ENCODE measurements at regions not wholly inside any gene's neighbourhood (a gene's known extent, or its start where the extent isn't known, plus 50 kb on each side); places are given as distances from the start of the nearest gene placed in this dataset.

DNA sequence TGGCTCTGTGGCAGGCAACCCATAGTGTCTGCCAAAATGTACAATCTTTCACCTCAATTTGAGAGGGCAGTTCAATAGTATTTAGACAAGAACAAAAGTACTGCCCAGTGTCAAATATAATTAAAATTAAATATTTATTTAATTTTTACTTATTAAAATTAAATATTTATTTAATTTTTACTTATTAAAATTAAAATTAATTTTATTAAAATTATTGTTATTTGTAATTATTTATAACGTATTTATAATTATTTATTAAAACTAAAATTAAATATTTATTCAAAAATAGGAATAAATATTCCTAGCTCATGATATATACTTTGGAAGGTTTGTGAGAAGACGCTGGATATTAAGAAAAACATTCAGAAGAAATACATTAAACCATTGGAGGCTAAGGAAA, 93.7 kb upstream of the CAV2 start (continued):
- TF ChIP-seq, protein P1, sequence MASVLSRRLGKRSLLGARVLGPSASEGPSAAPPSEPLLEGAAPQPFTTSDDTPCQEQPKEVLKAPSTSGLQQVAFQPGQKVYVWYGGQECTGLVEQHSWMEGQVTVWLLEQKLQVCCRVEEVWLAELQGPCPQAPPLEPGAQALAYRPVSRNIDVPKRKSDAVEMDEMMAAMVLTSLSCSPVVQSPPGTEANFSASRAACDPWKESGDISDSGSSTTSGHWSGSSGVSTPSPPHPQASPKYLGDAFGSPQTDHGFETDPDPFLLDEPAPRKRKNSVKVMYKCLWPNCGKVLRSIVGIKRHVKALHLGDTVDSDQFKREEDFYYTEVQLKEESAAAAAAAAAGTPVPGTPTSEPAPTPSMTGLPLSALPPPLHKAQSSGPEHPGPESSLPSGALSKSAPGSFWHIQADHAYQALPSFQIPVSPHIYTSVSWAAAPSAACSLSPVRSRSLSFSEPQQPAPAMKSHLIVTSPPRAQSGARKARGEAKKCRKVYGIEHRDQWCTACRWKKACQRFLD (CRISPR knock-in tag; IDR thresholded peaks at IDR 0.05), result no peak

DNA sequence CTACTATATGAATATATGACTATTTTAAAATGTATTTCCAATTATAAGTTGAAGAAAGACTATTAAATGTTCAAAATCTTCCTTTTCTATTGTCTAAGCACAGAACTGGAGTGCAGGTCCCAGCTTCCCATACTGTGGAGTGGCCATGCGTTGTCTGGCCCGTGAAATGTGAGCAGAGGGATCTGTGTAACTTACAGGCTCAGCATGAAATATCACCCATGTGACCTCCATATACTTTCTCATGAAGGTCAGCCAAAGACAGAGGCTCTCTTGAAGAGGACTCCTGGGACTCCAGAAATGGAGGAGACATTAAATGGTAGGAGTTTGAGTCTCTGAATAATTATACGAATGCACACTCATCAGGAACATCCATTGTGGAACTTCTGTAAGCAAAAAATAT, 92.4 kb upstream of the CAV2 start:
- H3K4me3 ChIP-seq, result no peak overlapping the region
- H3K4me2 ChIP-seq (ENCODE audit: insufficient read depth, low read length), result no peak overlapping the region
- H3K9me1 ChIP-seq (ENCODE audit: control insufficient read depth, insufficient read depth, low read length), result no peaks in the 10 kb centered on the region
- no peaks in the 10 kb centered on the region for H3K79me2 ChIP-seq (ENCODE audit: control insufficient read depth, insufficient read depth, low read length)
- in situ Hi-C loops (cut with MboI), result no loop called here
- peaks cover 0 to 5% of the 10 kb centered on the region in 2 experiments; a peak in 3 of 5 replicates for H3K4me1 ChIP-seq (replicated peaks in 1 of 2; ENCODE audit: control insufficient read depth in 2 of 2, insufficient read depth in 2 of 2, low read length in 2 of 2)
- H3K36me3 ChIP-seq (ENCODE audit: control insufficient read depth, insufficient read depth, low read length), result no peaks in the 10 kb centered on the region
- 39% methylated on average over 3 of the region's 3 CpGs for WGBS (ENCODE audit: insufficient coverage, low coverage, missing lambda C conversion rate)
- ATAC-seq, result peak; percentile 70
- H2AFZ ChIP-seq (ENCODE audit: low read depth, low read length), result peak overlapping the region; percentile 35
- CTCF ChIA-PET (ENCODE audit: low intra/inter-chr PET ratio), result interaction anchor here (0.6 kb wide), 1 partner anchor 54 kb away, joined by 3 read pairs; no protein-coding TSS in a partner anchor
- POLR2A ChIA-PET, result interaction anchor here (0.6 to 1.1 kb wide), 2 partner anchors 20 to 126 kb away, joined by 3 read pairs; no protein-coding TSS in a partner anchor
- no peaks in the 10 kb centered on the region for H3K9me3 ChIP-seq (replicated peaks; ENCODE audit: control insufficient read depth, insufficient read depth, low read depth, low read length)
- intact Hi-C loops (cut with micrococcal nuclease), result no loop called here
- no peak overlapping the region for H3K27ac ChIP-seq (ENCODE audit: extremely low read depth, low read depth, low read length)
- peaks cover 0 to 4% of the 10 kb centered on the region in 2 experiments; a peak in 1 of 5 replicates for H3K27me3 ChIP-seq (ENCODE audit: control insufficient read depth in 2 of 2, insufficient read depth in 2 of 2, low read length in 2 of 2)
- H3K9ac ChIP-seq (ENCODE audit: insufficient read depth in 1 of 2, low read depth in 2 of 2, low read length in 2 of 2), result no peak overlapping the region
- no peak for DNase-seq (ENCODE audit: extremely low read depth in 1 of 4, low spot score in 3 of 4)
- no peaks in the 10 kb centered on the region for H4K20me1 ChIP-seq (replicated peaks; ENCODE audit: control insufficient read depth, insufficient read depth, low read length)
- FAIRE-seq, result no peak
- no TSS peak for BruUV-seq (replicated peaks)
- TF ChIP-seq, protein P2, sequence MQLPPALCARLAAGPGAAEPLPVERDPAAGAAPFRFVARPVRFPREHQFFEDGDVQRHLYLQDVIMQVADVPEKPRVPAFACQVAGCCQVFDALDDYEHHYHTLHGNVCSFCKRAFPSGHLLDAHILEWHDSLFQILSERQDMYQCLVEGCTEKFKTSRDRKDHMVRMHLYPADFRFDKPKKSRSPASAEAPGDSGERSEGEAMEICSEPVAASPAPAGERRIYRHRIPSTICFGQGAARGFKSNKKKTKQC (CRISPR knock-in tag; IDR thresholded peaks at IDR 0.05), result no peak
- no peak for TF ChIP-seq ZNF165 (CRISPR knock-in tag; IDR thresholded peaks at IDR 0.05; ENCODE audit: borderline replicate concordance)
- TF ChIP-seq, protein P3, sequence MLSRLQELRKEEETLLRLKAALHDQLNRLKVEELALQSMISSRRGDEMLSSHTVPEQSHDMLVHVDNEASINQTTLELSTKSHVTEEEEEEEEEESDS (CRISPR knock-in tag; IDR thresholded peaks at IDR 0.05), result no peak
- TF ChIP-seq STAT5B (CRISPR knock-in tag; IDR thresholded peaks at IDR 0.05), result no peak
- no peak for TF ChIP-seq GTF2E2 (tag; IDR thresholded peaks at IDR 0.05)
- TF ChIP-seq, protein P4, sequence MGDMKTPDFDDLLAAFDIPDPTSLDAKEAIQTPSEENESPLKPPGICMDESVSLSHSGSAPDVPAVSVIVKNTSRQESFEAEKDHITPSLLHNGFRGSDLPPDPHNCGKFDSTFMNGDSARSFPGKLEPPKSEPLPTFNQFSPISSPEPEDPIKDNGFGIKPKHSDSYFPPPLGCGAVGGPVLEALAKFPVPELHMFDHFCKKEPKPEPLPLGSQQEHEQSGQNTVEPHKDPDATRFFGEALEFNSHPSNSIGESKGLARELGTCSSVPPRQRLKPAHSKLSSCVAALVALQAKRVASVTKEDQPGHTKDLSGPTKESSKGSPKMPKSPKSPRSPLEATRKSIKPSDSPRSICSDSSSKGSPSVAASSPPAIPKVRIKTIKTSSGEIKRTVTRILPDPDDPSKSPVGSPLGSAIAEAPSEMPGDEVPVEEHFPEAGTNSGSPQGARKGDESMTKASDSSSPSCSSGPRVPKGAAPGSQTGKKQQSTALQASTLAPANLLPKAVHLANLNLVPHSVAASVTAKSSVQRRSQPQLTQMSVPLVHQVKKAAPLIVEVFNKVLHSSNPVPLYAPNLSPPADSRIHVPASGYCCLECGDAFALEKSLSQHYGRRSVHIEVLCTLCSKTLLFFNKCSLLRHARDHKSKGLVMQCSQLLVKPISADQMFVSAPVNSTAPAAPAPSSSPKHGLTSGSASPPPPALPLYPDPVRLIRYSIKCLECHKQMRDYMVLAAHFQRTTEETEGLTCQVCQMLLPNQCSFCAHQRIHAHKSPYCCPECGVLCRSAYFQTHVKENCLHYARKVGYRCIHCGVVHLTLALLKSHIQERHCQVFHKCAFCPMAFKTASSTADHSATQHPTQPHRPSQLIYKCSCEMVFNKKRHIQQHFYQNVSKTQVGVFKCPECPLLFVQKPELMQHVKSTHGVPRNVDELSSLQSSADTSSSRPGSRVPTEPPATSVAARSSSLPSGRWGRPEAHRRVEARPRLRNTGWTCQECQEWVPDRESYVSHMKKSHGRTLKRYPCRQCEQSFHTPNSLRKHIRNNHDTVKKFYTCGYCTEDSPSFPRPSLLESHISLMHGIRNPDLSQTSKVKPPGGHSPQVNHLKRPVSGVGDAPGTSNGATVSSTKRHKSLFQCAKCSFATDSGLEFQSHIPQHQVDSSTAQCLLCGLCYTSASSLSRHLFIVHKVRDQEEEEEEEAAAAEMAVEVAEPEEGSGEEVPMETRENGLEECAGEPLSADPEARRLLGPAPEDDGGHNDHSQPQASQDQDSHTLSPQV (IDR thresholded peaks at IDR 0.05), result no peak
- TF ChIP-seq ZNF316 (IDR thresholded peaks at IDR 0.05), result no peak
- no peak for TF ChIP-seq PHF21A (IDR thresholded peaks at IDR 0.05; ENCODE audit: borderline replicate concordance, low read depth)
- no peak for TF ChIP-seq PHF20 (IDR thresholded peaks at IDR 0.05; ENCODE audit: partially characterized antibody)
- TF ChIP-seq, protein P5, sequence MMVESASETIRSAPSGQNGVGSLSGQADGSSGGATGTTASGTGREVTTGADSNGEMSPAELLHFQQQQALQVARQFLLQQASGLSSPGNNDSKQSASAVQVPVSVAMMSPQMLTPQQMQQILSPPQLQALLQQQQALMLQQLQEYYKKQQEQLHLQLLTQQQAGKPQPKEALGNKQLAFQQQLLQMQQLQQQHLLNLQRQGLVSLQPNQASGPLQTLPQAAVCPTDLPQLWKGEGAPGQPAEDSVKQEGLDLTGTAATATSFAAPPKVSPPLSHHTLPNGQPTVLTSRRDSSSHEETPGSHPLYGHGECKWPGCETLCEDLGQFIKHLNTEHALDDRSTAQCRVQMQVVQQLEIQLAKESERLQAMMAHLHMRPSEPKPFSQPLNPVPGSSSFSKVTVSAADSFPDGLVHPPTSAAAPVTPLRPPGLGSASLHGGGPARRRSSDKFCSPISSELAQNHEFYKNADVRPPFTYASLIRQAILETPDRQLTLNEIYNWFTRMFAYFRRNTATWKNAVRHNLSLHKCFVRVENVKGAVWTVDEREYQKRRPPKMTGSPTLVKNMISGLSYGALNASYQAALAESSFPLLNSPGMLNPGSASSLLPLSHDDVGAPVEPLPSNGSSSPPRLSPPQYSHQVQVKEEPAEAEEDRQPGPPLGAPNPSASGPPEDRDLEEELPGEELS (CRISPR knock-in tag; IDR thresholded peaks at IDR 0.05; ENCODE audit: borderline replicate concordance), result no peak
- TF ChIP-seq CBX2 (IDR thresholded peaks at IDR 0.05; ENCODE audit: insufficient read depth, low read length, poor library complexity, severe bottlenecking), result no peak

Data from K562 (cell line).